ENCODE measurements at regions not wholly inside any gene's neighbourhood (a gene's known extent, or its start where the extent isn't known, plus 50 kb on each side); places are given as distances from the start of the nearest gene placed in this dataset.

- intact Hi-C loops (cut with micrococcal nuclease): no loop called here
- Mint-ChIP-seq H3K9me3 (peaks cover 6% of the 10 kb centered on the region), H3K4me1 (ENCODE audit: low read depth) (no peaks in the 10 kb centered on the region), H3K27ac (no peak overlapping the region), H3K27me3 (no peaks in the 10 kb centered on the region), H3K4me3 (no peak overlapping the region), H3K36me3 (ENCODE audit: low read depth) (no peaks in the 10 kb centered on the region)
Measured at GRCh38 chr2:167484875-167485274, 596.6 kb downstream of the XIRP2 start.

- Mint-ChIP-seq H3K27ac (no peak overlapping the region), H3K27me3 (no peaks in the 10 kb centered on the region), H3K4me3 (no peak overlapping the region), H3K9me3 (peaks cover 6% of the 10 kb centered on the region), H3K36me3 (ENCODE audit: low read depth) (no peaks in the 10 kb centered on the region), H3K4me1 (ENCODE audit: low read depth) (no peaks in the 10 kb centered on the region)
- intact Hi-C loops (cut with micrococcal nuclease): no loop called here
Measured at GRCh38 chr2:167480986-167481309, 592.7 kb downstream of the XIRP2 start.

GRCh38 chr2:167480232-167480985 lies 592.1 kb downstream of the XIRP2 start:
- no peaks in the 10 kb centered on the region for H3K4me1 Mint-ChIP-seq (ENCODE audit: low read depth)
- intact Hi-C loops (cut with micrococcal nuclease): no loop called here
- H3K4me3 Mint-ChIP-seq: no peak overlapping the region
- H3K36me3 Mint-ChIP-seq (ENCODE audit: low read depth): no peaks in the 10 kb centered on the region
- H3K27ac Mint-ChIP-seq: no peak overlapping the region
- H3K27me3 Mint-ChIP-seq: no peaks in the 10 kb centered on the region
- H3K9me3 Mint-ChIP-seq: peaks cover 6% of the 10 kb centered on the region

- Mint-ChIP-seq H3K36me3 (ENCODE audit: low read depth) (no peaks in the 10 kb centered on the region), H3K9me3 (no peaks in the 10 kb centered on the region), H3K27ac (no peak overlapping the region), H3K27me3 (no peaks in the 10 kb centered on the region), H3K4me3 (no peak overlapping the region), H3K4me1 (ENCODE audit: low read depth) (no peaks in the 10 kb centered on the region)
- intact Hi-C loops (cut with micrococcal nuclease): no loop called here
Measured at GRCh38 chr2:167478196-167478595, 589.9 kb downstream of the XIRP2 start.

- Mint-ChIP-seq H3K27ac (no peak overlapping the region), H3K4me3 (no peak overlapping the region), H3K4me1 (ENCODE audit: low read depth) (no peaks in the 10 kb centered on the region), H3K36me3 (ENCODE audit: low read depth) (no peaks in the 10 kb centered on the region), H3K9me3 (no peaks in the 10 kb centered on the region), H3K27me3 (no peaks in the 10 kb centered on the region)
- intact Hi-C loops (cut with micrococcal nuclease): no loop called here
Measured at GRCh38 chr2:167475791-167476190, 587.5 kb downstream of the XIRP2 start.

- H3K27ac Mint-ChIP-seq: no peak overlapping the region
- H3K9me3 Mint-ChIP-seq: no peaks in the 10 kb centered on the region
- H3K4me1 Mint-ChIP-seq (ENCODE audit: low read depth): no peaks in the 10 kb centered on the region
- no peaks in the 10 kb centered on the region for H3K36me3 Mint-ChIP-seq (ENCODE audit: low read depth)
- intact Hi-C loops (cut with micrococcal nuclease): no loop called here
- H3K27me3 Mint-ChIP-seq: no peaks in the 10 kb centered on the region
- no peak overlapping the region for H3K4me3 Mint-ChIP-seq
Measured at GRCh38 chr2:167471734-167472133, 583.5 kb downstream of the XIRP2 start.

- Mint-ChIP-seq H3K27ac (no peak overlapping the region), H3K9me3 (no peaks in the 10 kb centered on the region), H3K27me3 (no peaks in the 10 kb centered on the region), H3K4me3 (no peak overlapping the region), H3K36me3 (ENCODE audit: low read depth) (no peaks in the 10 kb centered on the region), H3K4me1 (ENCODE audit: low read depth) (no peaks in the 10 kb centered on the region)
- intact Hi-C loops (cut with micrococcal nuclease): no loop called here
Measured at GRCh38 chr2:167471332-167471731, 583.1 kb downstream of the XIRP2 start.

GRCh38 chr2:167462379-167462778 lies 574.1 kb downstream of the XIRP2 start:
- H3K9me3 Mint-ChIP-seq: peaks cover 23% of the 10 kb centered on the region
- no peaks in the 10 kb centered on the region for H3K36me3 Mint-ChIP-seq (ENCODE audit: low read depth)
- H3K4me1 Mint-ChIP-seq (ENCODE audit: low read depth): no peaks in the 10 kb centered on the region
- intact Hi-C loops (cut with micrococcal nuclease): no loop called here
- no peak overlapping the region for H3K27ac Mint-ChIP-seq
- no peaks in the 10 kb centered on the region for H3K27me3 Mint-ChIP-seq
- no peak overlapping the region for H3K4me3 Mint-ChIP-seq

GRCh38 chr2:167454036-167454435 lies 565.8 kb downstream of the XIRP2 start:
- Mint-ChIP-seq H3K36me3 (ENCODE audit: low read depth) (no peaks in the 10 kb centered on the region), H3K9me3 (peaks cover 65% of the 10 kb centered on the region), H3K27me3 (no peaks in the 10 kb centered on the region), H3K4me1 (ENCODE audit: low read depth) (no peaks in the 10 kb centered on the region), H3K27ac (no peak overlapping the region), H3K4me3 (no peak overlapping the region)
- intact Hi-C loops (cut with micrococcal nuclease): no loop called here

- H3K9me3 Mint-ChIP-seq: peaks cover 82% of the 10 kb centered on the region
- H3K36me3 Mint-ChIP-seq (ENCODE audit: low read depth): no peaks in the 10 kb centered on the region
- H3K27me3 Mint-ChIP-seq: no peaks in the 10 kb centered on the region
- intact Hi-C loops (cut with micrococcal nuclease): no loop called here
- H3K4me1 Mint-ChIP-seq (ENCODE audit: low read depth): no peaks in the 10 kb centered on the region
- no peak overlapping the region for H3K27ac Mint-ChIP-seq
- no peak overlapping the region for H3K4me3 Mint-ChIP-seq
Measured at GRCh38 chr2:167451496-167452289, 563.4 kb downstream of the XIRP2 start.

- H3K36me3 Mint-ChIP-seq (ENCODE audit: low read depth): no peaks in the 10 kb centered on the region
- no peak overlapping the region for H3K4me3 Mint-ChIP-seq
- H3K4me1 Mint-ChIP-seq (ENCODE audit: low read depth): no peaks in the 10 kb centered on the region
- peaks cover 84% of the 10 kb centered on the region for H3K9me3 Mint-ChIP-seq
- H3K27me3 Mint-ChIP-seq: no peaks in the 10 kb centered on the region
- intact Hi-C loops (cut with micrococcal nuclease): no loop called here
- H3K27ac Mint-ChIP-seq: no peak overlapping the region
Measured at GRCh38 chr2:167450364-167450763, 562.1 kb downstream of the XIRP2 start.

- intact Hi-C loops (cut with micrococcal nuclease): no loop called here
Measured at GRCh38 chr2:167440382-167440781, 552.1 kb downstream of the XIRP2 start.

GRCh38 chr2:167438206-167438605 lies 549.9 kb downstream of the XIRP2 start:
- intact Hi-C loops (cut with micrococcal nuclease): no loop called here
- no peaks in the 10 kb centered on the region for H3K9me3 Mint-ChIP-seq
- H3K4me3 Mint-ChIP-seq: no peak overlapping the region
- no peak overlapping the region for H3K27ac Mint-ChIP-seq
- no peaks in the 10 kb centered on the region for H3K27me3 Mint-ChIP-seq
- no peaks in the 10 kb centered on the region for H3K4me1 Mint-ChIP-seq (ENCODE audit: low read depth)
- H3K36me3 Mint-ChIP-seq (ENCODE audit: low read depth): no peaks in the 10 kb centered on the region

More at GRCh38 chr2:167440382-167440781, 552.1 kb downstream of the XIRP2 start:
- Mint-ChIP-seq H3K9me3 (peaks cover 17% of the 10 kb centered on the region), H3K4me1 (ENCODE audit: low read depth) (no peaks in the 10 kb centered on the region), H3K27me3 (no peaks in the 10 kb centered on the region), H3K36me3 (ENCODE audit: low read depth) (no peaks in the 10 kb centered on the region), H3K27ac (no peak overlapping the region), H3K4me3 (no peak overlapping the region)

GRCh38 chr2:167431949-167432348 lies 543.7 kb downstream of the XIRP2 start:
- Mint-ChIP-seq H3K4me3 (no peak overlapping the region), H3K36me3 (ENCODE audit: low read depth) (no peaks in the 10 kb centered on the region), H3K4me1 (ENCODE audit: low read depth) (no peaks in the 10 kb centered on the region)

More at GRCh38 chr2:167431949-167432348, 543.7 kb downstream of the XIRP2 start:
- Mint-ChIP-seq H3K9me3 (peaks cover 12% of the 10 kb centered on the region), H3K27me3 (no peaks in the 10 kb centered on the region), H3K27ac (no peak overlapping the region)
- intact Hi-C loops (cut with micrococcal nuclease): no loop called here

Measured in dendritic cell treated with granulocyte-macrophage colony-stimulating factor and Interleukin-4, amounts not matched to agents 40 ng/mL and 50 ng/mL, for 4 days (primary cell).